ENCODE measurements at regions not wholly inside any gene's neighbourhood (a gene's known extent, or its start where the extent isn't known, plus 50 kb on each side); places are given as distances from the start of the nearest gene placed in this dataset.
A peak's percentile ranks its signal among the peaks of the same experiment; 100 is the strongest.

DNA sequence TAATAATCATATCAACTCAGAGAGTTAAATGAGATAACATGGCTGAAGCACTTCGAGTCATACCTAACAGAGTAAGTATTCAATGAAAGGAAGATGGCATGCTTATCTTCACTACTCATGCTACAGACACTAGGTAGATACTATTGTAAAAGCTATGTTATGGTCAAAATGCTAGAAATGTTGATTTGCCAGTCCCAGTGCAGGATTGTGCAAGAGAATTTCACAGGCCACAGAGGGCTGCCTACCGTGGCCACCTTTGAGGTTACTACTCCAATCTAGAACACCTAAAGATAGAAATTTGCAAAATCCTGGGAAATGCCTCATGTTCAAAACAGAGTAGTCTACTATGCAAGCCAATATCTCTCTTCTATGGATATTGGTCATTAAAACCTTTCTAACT is 75.3 kb upstream of the PLEKHG7 start:
- no peak overlapping the region for H2AK5ac ChIP-seq (ENCODE audit: low read length)
- WGBS (ENCODE audit: extremely low coverage, insufficient coverage, low lambda C conversion rate), result no CpG with 5 or more reads among the region's 2 CpGs
- no peaks in the 10 kb centered on the region for H3K79me2 ChIP-seq (ENCODE audit: control insufficient read depth, insufficient read depth, low read length)
- no peak overlapping the region for H3K4me2 ChIP-seq (ENCODE audit: low read length)
- no peaks in the 10 kb centered on the region for H3K4me1 ChIP-seq (ENCODE audit: control insufficient read depth, low read depth, low read length)
- no peak overlapping the region for H4K5ac ChIP-seq (ENCODE audit: low read length)
- H3K27me3 ChIP-seq (ENCODE audit: insufficient read depth, low read length, poor library complexity), result no peaks in the 10 kb centered on the region
- H3K79me1 ChIP-seq (ENCODE audit: low read length), result no peaks in the 10 kb centered on the region
- no peak overlapping the region for H3K9ac ChIP-seq (ENCODE audit: low read length)
- H2BK120ac ChIP-seq (ENCODE audit: low read depth, low read length), result no peak overlapping the region
- H3K27ac ChIP-seq (ENCODE audit: low read depth, low read length), result no peak overlapping the region
- H3K56ac ChIP-seq (ENCODE audit: low read length), result no peak overlapping the region
- H4K8ac ChIP-seq (ENCODE audit: low read depth, low read length), result no peak overlapping the region
- no peaks in the 10 kb centered on the region for H3K36me3 ChIP-seq (ENCODE audit: control insufficient read depth, insufficient read depth, low read length)
- no peak overlapping the region for H3K4ac ChIP-seq (ENCODE audit: low read depth, low read length)
- no peak overlapping the region for H3K4me3 ChIP-seq (ENCODE audit: low read length)
- H2BK5ac ChIP-seq (ENCODE audit: low read length), result no peak overlapping the region
- DNase-seq, result no peak
- H2BK15ac ChIP-seq (replicated peaks; ENCODE audit: low read depth), result no peak overlapping the region
- no peak overlapping the region for H3K23ac ChIP-seq (ENCODE audit: low read length)
- no peak overlapping the region for H3K18ac ChIP-seq (ENCODE audit: low read length)

DNA sequence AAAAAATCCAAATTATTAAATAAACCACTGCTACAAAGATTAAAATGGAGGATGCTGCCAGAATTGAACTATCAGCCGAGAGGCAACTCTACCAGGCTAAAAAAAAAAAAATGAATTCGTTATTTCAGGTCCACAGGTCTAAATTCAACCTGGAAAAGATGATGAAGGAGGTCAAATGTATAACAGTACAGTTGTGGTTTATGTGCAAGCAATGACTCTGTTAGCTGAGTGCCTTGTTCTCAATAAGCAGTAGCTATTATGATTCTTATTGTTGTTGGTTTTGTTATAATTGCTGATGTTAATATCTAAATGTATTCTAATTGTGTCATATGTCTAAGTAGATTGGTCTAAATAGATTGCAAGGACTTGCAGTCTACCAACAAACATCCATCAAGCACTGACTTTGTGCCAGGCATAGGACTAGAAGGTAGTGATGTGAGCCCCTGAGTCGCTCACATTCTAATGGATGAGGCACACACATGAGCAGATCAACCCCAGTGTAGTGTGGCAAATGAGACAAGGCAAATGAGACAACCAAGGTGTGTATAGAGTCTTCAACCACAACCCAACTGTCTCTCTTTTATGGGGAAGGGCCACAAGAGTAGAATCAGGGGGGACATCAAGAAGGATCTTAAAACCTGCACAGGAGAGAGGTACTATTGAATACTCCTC is 77.0 kb upstream of the PLEKHG7 start:
- Histone ChIP-seq H3K56ac (ENCODE audit: low read length) (no peak overlapping the region), H3K23ac (ENCODE audit: low read length) (no peak overlapping the region), H2BK5ac (ENCODE audit: low read length) (no peak overlapping the region), H4K8ac (ENCODE audit: low read depth, low read length) (no peak overlapping the region), H3K79me1 (ENCODE audit: low read length) (no peaks in the 10 kb centered on the region), H3K36me3 (ENCODE audit: control insufficient read depth, insufficient read depth, low read length) (no peaks in the 10 kb centered on the region), H2BK120ac (ENCODE audit: low read depth, low read length) (no peak overlapping the region), H2BK15ac (replicated peaks; ENCODE audit: low read depth) (no peak overlapping the region), H2AK5ac (ENCODE audit: low read length) (no peak overlapping the region), H3K27me3 (ENCODE audit: insufficient read depth, low read length, poor library complexity) (no peaks in the 10 kb centered on the region), H3K4me1 (ENCODE audit: control insufficient read depth, low read depth, low read length) (no peaks in the 10 kb centered on the region), H3K4ac (ENCODE audit: low read depth, low read length) (no peak overlapping the region), H3K18ac (ENCODE audit: low read length) (no peak overlapping the region), H3K4me3 (ENCODE audit: low read length) (no peak overlapping the region), H3K27ac (ENCODE audit: low read depth, low read length) (no peak overlapping the region), H3K79me2 (ENCODE audit: control insufficient read depth, insufficient read depth, low read length) (no peaks in the 10 kb centered on the region), H3K9ac (ENCODE audit: low read length) (no peak overlapping the region), H4K5ac (ENCODE audit: low read length) (no peak overlapping the region), H3K4me2 (ENCODE audit: low read length) (no peak overlapping the region)
- no CpG with 5 or more reads among the region's 3 CpGs for WGBS (ENCODE audit: extremely low coverage, insufficient coverage, low lambda C conversion rate)
- DNase-seq, result no peak

DNA sequence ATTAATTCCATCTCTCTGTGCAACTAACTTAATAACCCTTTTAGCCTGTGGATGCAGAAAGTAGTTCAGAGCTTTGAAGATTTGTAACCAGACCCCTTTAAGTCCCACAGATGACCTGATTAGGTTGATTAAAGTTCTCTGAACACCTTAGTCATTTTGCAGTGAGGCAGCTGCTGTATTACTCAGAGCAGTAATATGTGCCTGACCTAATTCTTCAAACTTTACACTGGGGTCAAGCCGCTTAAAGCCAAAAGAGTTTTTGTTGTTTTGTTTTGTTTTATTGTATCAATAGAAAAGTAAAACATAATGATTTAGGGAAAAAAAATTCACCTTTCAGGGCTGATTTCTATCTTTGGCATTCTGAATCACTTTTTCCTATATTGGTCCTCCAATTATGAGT is 78.6 kb upstream of the PLEKHG7 start:
- Histone ChIP-seq H2AK5ac (ENCODE audit: low read length) (no peak overlapping the region), H3K36me3 (ENCODE audit: control insufficient read depth, insufficient read depth, low read length) (no peaks in the 10 kb centered on the region), H4K5ac (ENCODE audit: low read length) (no peak overlapping the region), H3K23ac (ENCODE audit: low read length) (no peak overlapping the region), H3K9ac (ENCODE audit: low read length) (no peak overlapping the region), H4K8ac (ENCODE audit: low read depth, low read length) (no peak overlapping the region), H2BK5ac (ENCODE audit: low read length) (no peak overlapping the region), H3K18ac (ENCODE audit: low read length) (no peak overlapping the region), H3K4me2 (ENCODE audit: low read length) (no peak overlapping the region), H2BK120ac (ENCODE audit: low read depth, low read length) (no peak overlapping the region), H3K4me1 (ENCODE audit: control insufficient read depth, low read depth, low read length) (no peaks in the 10 kb centered on the region), H3K56ac (ENCODE audit: low read length) (no peak overlapping the region), H3K4ac (ENCODE audit: low read depth, low read length) (no peak overlapping the region), H3K27ac (ENCODE audit: low read depth, low read length) (no peak overlapping the region), H3K79me2 (ENCODE audit: control insufficient read depth, insufficient read depth, low read length) (no peaks in the 10 kb centered on the region), H3K79me1 (ENCODE audit: low read length) (no peaks in the 10 kb centered on the region), H2BK15ac (replicated peaks; ENCODE audit: low read depth) (no peak overlapping the region), H3K4me3 (ENCODE audit: low read length) (no peak overlapping the region), H3K27me3 (ENCODE audit: insufficient read depth, low read length, poor library complexity) (no peaks in the 10 kb centered on the region)
- DNase-seq, result no peak
- no CpG with 5 or more reads among the region's 1 CpG for WGBS (ENCODE audit: extremely low coverage, insufficient coverage, low lambda C conversion rate)

DNA sequence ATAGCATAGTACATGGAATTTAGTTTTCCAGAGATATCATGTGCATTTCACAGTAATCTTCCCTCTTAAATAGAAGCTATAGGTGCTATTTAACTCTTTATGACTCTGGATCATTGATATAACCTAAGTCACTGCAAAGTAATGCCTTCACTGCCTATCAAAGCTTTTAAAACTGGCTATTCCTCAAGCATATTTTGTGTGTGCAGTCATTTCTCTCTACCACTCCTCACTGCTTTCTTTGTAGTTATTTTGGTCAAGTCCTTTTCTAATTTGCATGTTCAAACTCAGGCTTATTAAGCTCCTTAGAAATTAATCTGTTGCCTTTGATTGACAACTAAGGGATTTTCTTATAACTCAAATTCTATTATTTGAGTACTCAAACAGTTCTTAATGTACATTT is 79.4 kb upstream of the PLEKHG7 start:
- Histone ChIP-seq H2BK120ac (ENCODE audit: low read depth, low read length) (no peak overlapping the region), H3K56ac (ENCODE audit: low read length) (no peak overlapping the region), H3K4me2 (ENCODE audit: low read length) (no peak overlapping the region), H3K36me3 (ENCODE audit: control insufficient read depth, insufficient read depth, low read length) (no peaks in the 10 kb centered on the region), H3K4ac (ENCODE audit: low read depth, low read length) (no peak overlapping the region), H3K4me1 (ENCODE audit: control insufficient read depth, low read depth, low read length) (no peaks in the 10 kb centered on the region), H3K18ac (ENCODE audit: low read length) (no peak overlapping the region), H4K8ac (ENCODE audit: low read depth, low read length) (no peak overlapping the region), H2BK15ac (replicated peaks; ENCODE audit: low read depth) (no peak overlapping the region), H3K4me3 (ENCODE audit: low read length) (no peak overlapping the region), H3K79me1 (ENCODE audit: low read length) (no peaks in the 10 kb centered on the region), H4K5ac (ENCODE audit: low read length) (no peak overlapping the region), H3K9ac (ENCODE audit: low read length) (no peak overlapping the region), H3K27me3 (ENCODE audit: insufficient read depth, low read length, poor library complexity) (no peaks in the 10 kb centered on the region), H3K79me2 (ENCODE audit: control insufficient read depth, insufficient read depth, low read length) (no peaks in the 10 kb centered on the region), H3K27ac (ENCODE audit: low read depth, low read length) (no peak overlapping the region), H2BK5ac (ENCODE audit: low read length) (no peak overlapping the region), H3K23ac (ENCODE audit: low read length) (no peak overlapping the region), H2AK5ac (ENCODE audit: low read length) (no peak overlapping the region)
- no peak for DNase-seq

DNA sequence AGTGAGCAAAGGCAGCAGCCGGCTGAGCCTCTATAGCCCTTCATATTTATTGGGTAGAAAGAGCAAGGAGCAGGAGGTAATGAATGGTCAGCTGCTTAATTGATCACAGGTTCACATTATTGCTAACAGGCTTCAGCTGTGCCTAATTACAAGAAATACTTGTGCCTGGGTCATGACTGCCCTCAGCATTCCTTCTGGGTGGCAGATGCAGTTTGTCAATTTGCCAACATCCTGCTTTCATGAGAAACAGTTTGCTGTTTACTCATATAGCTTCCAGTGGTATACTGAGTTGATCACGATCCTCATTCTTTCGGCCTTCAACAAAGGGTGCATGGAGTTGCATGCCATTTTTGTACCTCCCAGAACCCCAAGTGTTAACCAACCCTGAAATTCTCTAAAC is 81.0 kb upstream of the PLEKHG7 start:
- Histone ChIP-seq H3K56ac (ENCODE audit: low read length) (no peak overlapping the region), H4K5ac (ENCODE audit: low read length) (no peak overlapping the region), H4K8ac (ENCODE audit: low read depth, low read length) (no peak overlapping the region), H3K36me3 (ENCODE audit: control insufficient read depth, insufficient read depth, low read length) (no peaks in the 10 kb centered on the region), H2BK5ac (ENCODE audit: low read length) (no peak overlapping the region), H3K27me3 (ENCODE audit: insufficient read depth, low read length, poor library complexity) (no peaks in the 10 kb centered on the region), H2AK5ac (ENCODE audit: low read length) (no peak overlapping the region), H3K23ac (ENCODE audit: low read length) (no peak overlapping the region), H3K4me2 (ENCODE audit: low read length) (no peak overlapping the region), H2BK120ac (ENCODE audit: low read depth, low read length) (no peak overlapping the region), H3K79me1 (ENCODE audit: low read length) (no peaks in the 10 kb centered on the region), H3K4me1 (ENCODE audit: control insufficient read depth, low read depth, low read length) (no peaks in the 10 kb centered on the region), H2BK15ac (replicated peaks; ENCODE audit: low read depth) (no peak overlapping the region), H3K4ac (ENCODE audit: low read depth, low read length) (no peak overlapping the region), H3K79me2 (ENCODE audit: control insufficient read depth, insufficient read depth, low read length) (no peaks in the 10 kb centered on the region), H3K4me3 (ENCODE audit: low read length) (no peak overlapping the region), H3K9ac (ENCODE audit: low read length) (no peak overlapping the region), H3K18ac (ENCODE audit: low read length) (no peak overlapping the region), H3K27ac (ENCODE audit: low read depth, low read length) (no peak overlapping the region)
- DNase-seq, result no peak
- WGBS (ENCODE audit: extremely low coverage, insufficient coverage, low lambda C conversion rate), result no CpG with 5 or more reads among the region's 3 CpGs

GRCh38 chr12:92621312-92621711 is 81.5 kb upstream of the PLEKHG7 start:
- no peaks in the 10 kb centered on the region for H3K36me3 ChIP-seq (ENCODE audit: control insufficient read depth, insufficient read depth, low read length)
- no peak overlapping the region for H3K4me3 ChIP-seq (ENCODE audit: low read length)
- DNase-seq, result peak; percentile 69
- H2AK5ac ChIP-seq (ENCODE audit: low read length), result no peak overlapping the region
- no peak overlapping the region for H3K23ac ChIP-seq (ENCODE audit: low read length)
- H3K9ac ChIP-seq (ENCODE audit: low read length), result no peak overlapping the region
- no peaks in the 10 kb centered on the region for H3K79me2 ChIP-seq (ENCODE audit: control insufficient read depth, insufficient read depth, low read length)
- H3K27me3 ChIP-seq (ENCODE audit: insufficient read depth, low read length, poor library complexity), result no peaks in the 10 kb centered on the region
- no CpG with 5 or more reads among the region's 4 CpGs for WGBS (ENCODE audit: extremely low coverage, insufficient coverage, low lambda C conversion rate)
- H3K79me1 ChIP-seq (ENCODE audit: low read length), result no peaks in the 10 kb centered on the region
- no peak overlapping the region for H2BK15ac ChIP-seq (replicated peaks; ENCODE audit: low read depth)
- no peak overlapping the region for H4K8ac ChIP-seq (ENCODE audit: low read depth, low read length)
- H3K4ac ChIP-seq (ENCODE audit: low read depth, low read length), result no peak overlapping the region
- H2BK5ac ChIP-seq (ENCODE audit: low read length), result no peak overlapping the region
- H3K18ac ChIP-seq (ENCODE audit: low read length), result no peak overlapping the region
- H4K5ac ChIP-seq (ENCODE audit: low read length), result no peak overlapping the region
- no peaks in the 10 kb centered on the region for H3K4me1 ChIP-seq (ENCODE audit: control insufficient read depth, low read depth, low read length)
- no peak overlapping the region for H3K56ac ChIP-seq (ENCODE audit: low read length)
- H3K27ac ChIP-seq (ENCODE audit: low read depth, low read length), result no peak overlapping the region
- H2BK120ac ChIP-seq (ENCODE audit: low read depth, low read length), result no peak overlapping the region
- H3K4me2 ChIP-seq (ENCODE audit: low read length), result no peak overlapping the region
